ENCODE measurements at regions not wholly inside any gene's neighbourhood (a gene's known extent, or its start where the extent isn't known, plus 50 kb on each side); places are given as distances from the start of the nearest gene placed in this dataset.

- no peak overlapping the region for H3K9ac ChIP-seq (ENCODE audit: low read length in 3 of 3)
- no peaks in the 10 kb centered on the region for H3K27me3 ChIP-seq (ENCODE audit: control insufficient read depth, insufficient read depth, low read length)
- no peak for TF ChIP-seq CTCF (IDR thresholded peaks at IDR 0.05; ENCODE audit: borderline replicate concordance, extremely low read depth, insufficient read depth)
- no peaks in the 10 kb centered on the region for H3K9me3 ChIP-seq (ENCODE audit: control insufficient read depth in 2 of 3, insufficient read depth in 1 of 3, low read length in 3 of 3)
- H3K4me3 ChIP-seq (ENCODE audit: low read length in 3 of 3), result no peak overlapping the region
- no peak overlapping the region for H3K27ac ChIP-seq (ENCODE audit: low read depth in 2 of 2, low read length in 2 of 2)
- no peaks in the 10 kb centered on the region for H3K4me1 ChIP-seq (ENCODE audit: control insufficient read depth in 2 of 3, insufficient read depth in 2 of 3, low read depth in 1 of 3, low read length in 3 of 3)
- DNase-seq (peak in 2 of 5 donors; percentile 2 to 8), FAIRE-seq (no peak)
- intact Hi-C loops (cut with DNase I), result no loop called here
- no peaks in the 10 kb centered on the region for H3K36me3 ChIP-seq (ENCODE audit: control insufficient read depth in 2 of 3, insufficient read depth in 3 of 3, low read length in 3 of 3)
These were observed 1143.9 kb downstream of the STIM2 start for GRCh38 chr4:28004520-28004919.

DNA sequence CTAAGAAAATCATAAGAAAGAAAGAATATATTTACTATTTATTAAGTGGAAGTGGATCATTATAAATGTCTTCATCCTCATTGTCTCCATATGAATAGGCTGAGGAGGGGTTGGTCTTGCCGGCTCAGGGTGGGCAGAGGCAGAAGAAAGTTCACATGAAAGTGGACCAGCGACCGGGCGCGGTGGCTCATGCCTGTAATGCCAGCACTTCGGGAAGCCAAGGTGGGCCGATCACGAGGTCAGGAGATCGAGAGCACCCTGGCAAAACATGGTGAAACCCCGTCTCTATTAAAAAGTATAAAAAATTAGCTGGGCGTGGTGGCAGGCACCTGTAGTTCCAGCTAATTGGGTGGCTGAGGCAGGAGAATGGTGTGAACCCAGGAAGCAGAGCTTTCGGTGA is 1145.4 kb downstream of the STIM2 start:
- DNase-seq, result peak in 1 of 5 donors; percentile 37
- H3K27me3 ChIP-seq (ENCODE audit: control insufficient read depth, insufficient read depth, low read length), result no peaks in the 10 kb centered on the region
- H3K36me3 ChIP-seq (ENCODE audit: control insufficient read depth in 2 of 3, insufficient read depth in 3 of 3, low read length in 3 of 3), result no peaks in the 10 kb centered on the region
- H3K4me3 ChIP-seq (ENCODE audit: low read length in 3 of 3), result no peak overlapping the region
- no peak for FAIRE-seq
- no peaks in the 10 kb centered on the region for H3K4me1 ChIP-seq (ENCODE audit: control insufficient read depth in 2 of 3, insufficient read depth in 2 of 3, low read depth in 1 of 3, low read length in 3 of 3)
- H3K9me3 ChIP-seq (ENCODE audit: control insufficient read depth in 2 of 3, insufficient read depth in 1 of 3, low read length in 3 of 3), result no peaks in the 10 kb centered on the region
- no peak overlapping the region for H3K9ac ChIP-seq (ENCODE audit: low read length in 3 of 3)
- H3K27ac ChIP-seq (ENCODE audit: low read depth in 2 of 2, low read length in 2 of 2), result no peak overlapping the region
- TF ChIP-seq CTCF (IDR thresholded peaks at IDR 0.05; ENCODE audit: borderline replicate concordance, extremely low read depth, insufficient read depth), result no peak
- intact Hi-C loops (cut with DNase I), result no loop called here

- no peak overlapping the region for H3K27ac ChIP-seq (ENCODE audit: low read depth in 2 of 2, low read length in 2 of 2)
- H3K4me3 ChIP-seq (ENCODE audit: low read length in 3 of 3), result no peak overlapping the region
- TF ChIP-seq CTCF (IDR thresholded peaks at IDR 0.05; ENCODE audit: borderline replicate concordance, extremely low read depth, insufficient read depth), result no peak
- no peak for FAIRE-seq
- DNase-seq, result no peak
- H3K9ac ChIP-seq (ENCODE audit: low read length in 3 of 3), result no peak overlapping the region
- H3K27me3 ChIP-seq (ENCODE audit: control insufficient read depth, insufficient read depth, low read length), result no peaks in the 10 kb centered on the region
- intact Hi-C loops (cut with DNase I), result no loop called here
- H3K36me3 ChIP-seq (ENCODE audit: control insufficient read depth in 2 of 3, insufficient read depth in 3 of 3, low read length in 3 of 3), result no peaks in the 10 kb centered on the region
- no peaks in the 10 kb centered on the region for H3K9me3 ChIP-seq (ENCODE audit: control insufficient read depth in 2 of 3, insufficient read depth in 1 of 3, low read length in 3 of 3)
- no peaks in the 10 kb centered on the region for H3K4me1 ChIP-seq (ENCODE audit: control insufficient read depth in 2 of 3, insufficient read depth in 2 of 3, low read depth in 1 of 3, low read length in 3 of 3)
These were observed 1147.1 kb downstream of the STIM2 start for GRCh38 chr4:28007693-28008092.

GRCh38 chr4:28009541-28009940 is 1148.9 kb downstream of the STIM2 start:
- H3K4me1 ChIP-seq (ENCODE audit: control insufficient read depth in 2 of 3, insufficient read depth in 2 of 3, low read depth in 1 of 3, low read length in 3 of 3), result no peaks in the 10 kb centered on the region
- FAIRE-seq (no peak), DNase-seq (no peak)
- H3K27ac ChIP-seq (ENCODE audit: low read depth in 2 of 2, low read length in 2 of 2), result no peak overlapping the region
- no peaks in the 10 kb centered on the region for H3K27me3 ChIP-seq (ENCODE audit: control insufficient read depth, insufficient read depth, low read length)
- H3K9ac ChIP-seq (ENCODE audit: low read length in 3 of 3), result no peak overlapping the region
- no peak for TF ChIP-seq CTCF (IDR thresholded peaks at IDR 0.05; ENCODE audit: borderline replicate concordance, extremely low read depth, insufficient read depth)
- no peaks in the 10 kb centered on the region for H3K9me3 ChIP-seq (ENCODE audit: control insufficient read depth in 2 of 3, insufficient read depth in 1 of 3, low read length in 3 of 3)
- intact Hi-C loops (cut with DNase I), result no loop called here
- no peak overlapping the region for H3K4me3 ChIP-seq (ENCODE audit: low read length in 3 of 3)
- H3K36me3 ChIP-seq (ENCODE audit: control insufficient read depth in 2 of 3, insufficient read depth in 3 of 3, low read length in 3 of 3), result no peaks in the 10 kb centered on the region
